ENCODE measurements at regions not wholly inside any gene's neighbourhood (a gene's known extent, or its start where the extent isn't known, plus 50 kb on each side); places are given as distances from the start of the nearest gene placed in this dataset.

- TF ChIP-seq EZH2 (IDR thresholded peaks at IDR 0.05) (no peak), CTCF (IDR thresholded peaks at IDR 0.05) (no peak)
Observed at GRCh38 chr1:29470788-29471119, 234.4 kb downstream of the PTPRU start.

All from neural progenitor cell (in vitro differentiated cells).